GM11168 (cell line): ENCODE measurements at regions not wholly inside any gene's neighbourhood (a gene's known extent, or its start where the extent isn't known, plus 50 kb on each side); places are given as distances from the start of the nearest gene placed in this dataset.

Source experiments
- in situ Hi-C: fragments of 300-500 bp; cut with MboI; formaldehyde crosslinking; loops from one replicate; pipeline ENCODE4 v1.12.0; 2022; ENCODE audit warnings: low sequenced_read_pairs; ENCODE audit not compliant: unreplicated experiment

- in situ Hi-C loops: no loop called here
These were observed 54.6 kb upstream of the MBP start for GRCh38 chr18:77187189-77187588.

GRCh38 chr18:77191071-77191751, 58.4 kb upstream of the GALR1 start:
- in situ Hi-C loops: no loop called here

GRCh38 chr18:77197073-77197472, 52.6 kb upstream of the GALR1 start:
- in situ Hi-C loops: no loop called here

GRCh38 chr18:77198663-77199062, 51.0 kb upstream of the GALR1 start:
- in situ Hi-C loops: no loop called here

- in situ Hi-C loops: loop anchor here (10.0 kb wide), 1 partner anchor 195 kb away; no protein-coding TSS in a partner anchor
These were observed 49.9 kb upstream of the GALR1 start for GRCh38 chr18:77199707-77200106.
